Bronchial epithelial cell (primary cell): ENCODE measurements at regions not wholly inside any gene's neighbourhood (a gene's known extent, or its start where the extent isn't known, plus 50 kb on each side); places are given as distances from the start of the nearest gene placed in this dataset.
A peak's percentile ranks its signal among the peaks of the same experiment; 100 is the strongest.

Experiments used
- DNase-seq: peaks from one replicate; pipeline ENCODE4 v3.0.0-alpha.2; 2010; ENCODE audit warnings: low read depth
- FAIRE-seq: peaks from 2 replicates; lab custom pipeline; 2011; peaks lifted over from hg19 to GRCh38; lab: Jason Lieb, UNC
- H3K27me3 ChIP-seq: 2 replicates; pipeline ENCODE4 v1.5.1; 2011; ENCODE audit warnings: low read length; ENCODE audit not compliant: control insufficient read depth, insufficient read depth
- H3K36me3 ChIP-seq: 2 replicates; pipeline ENCODE4 v1.5.1; 2011; ENCODE audit warnings: low read length; ENCODE audit not compliant: control insufficient read depth, insufficient read depth
- H3K4me3 ChIP-seq: 2 replicates; pipeline ENCODE4 v1.5.1; 2011; ENCODE audit warnings: mild to moderate bottlenecking, low read depth, low read length, control low read depth
- CTCF ChIP-seq: IDR thresholded peaks from 2 replicates; pipeline ENCODE4 v1.5.1; 2011; ENCODE audit warnings: mild to moderate bottlenecking, moderate library complexity, low read length, control low read depth, inconsistent platforms; ENCODE audit not compliant: insufficient read depth, severe bottlenecking

GRCh38 chr18:43380104-43380672 is 102.9 kb upstream of the SYT4 start:
- no peak for FAIRE-seq
- DNase-seq, result no peak
- Histone ChIP-seq H3K36me3 (no peaks in the 10 kb centered on the region), H3K27me3 (no peaks in the 10 kb centered on the region), H3K4me3 (no peak overlapping the region)
- no peak for TF ChIP-seq CTCF

GRCh38 chr18:43382641-43383403 is 105.5 kb upstream of the SYT4 start:
- Histone ChIP-seq H3K4me3 (no peak overlapping the region), H3K36me3 (no peaks in the 10 kb centered on the region), H3K27me3 (no peaks in the 10 kb centered on the region)
- no peak for TF ChIP-seq CTCF
- FAIRE-seq (no peak), DNase-seq (no peak)

- TF ChIP-seq CTCF, result no peak
- H3K36me3 ChIP-seq, result no peaks in the 10 kb centered on the region
- no peak for DNase-seq
- H3K4me3 ChIP-seq, result no peak overlapping the region
- no peaks in the 10 kb centered on the region for H3K27me3 ChIP-seq
- no peak for FAIRE-seq
Observed at GRCh38 chr18:43389163-43389562, 111.9 kb upstream of the SYT4 start.

- no peak for DNase-seq
- TF ChIP-seq CTCF, result no peak
- H3K36me3 ChIP-seq, result no peaks in the 10 kb centered on the region
- no peaks in the 10 kb centered on the region for H3K27me3 ChIP-seq
- FAIRE-seq, result no peak
- H3K4me3 ChIP-seq, result no peak overlapping the region
Observed at GRCh38 chr18:43392168-43392567, 114.9 kb upstream of the SYT4 start.

- no peak for DNase-seq
- H3K4me3 ChIP-seq, result no peak overlapping the region
- H3K36me3 ChIP-seq, result no peaks in the 10 kb centered on the region
- no peak for TF ChIP-seq CTCF
- FAIRE-seq, result no peak
- H3K27me3 ChIP-seq, result no peaks in the 10 kb centered on the region
Observed at GRCh38 chr18:43393174-43393573, 115.9 kb upstream of the SYT4 start.

GRCh38 chr18:43396266-43396665 is 119.0 kb upstream of the SYT4 start:
- H3K36me3 ChIP-seq, result no peaks in the 10 kb centered on the region
- no peak overlapping the region for H3K4me3 ChIP-seq
- FAIRE-seq (no peak), DNase-seq (peak; percentile 29)
- no peaks in the 10 kb centered on the region for H3K27me3 ChIP-seq
- TF ChIP-seq CTCF, result peak; percentile 25
